ENCODE measurements at regions not wholly inside any gene's neighbourhood (a gene's known extent, or its start where the extent isn't known, plus 50 kb on each side); places are given as distances from the start of the nearest gene placed in this dataset.

- no peak for DNase-seq
- Histone ChIP-seq H3K9me3 (peaks cover 0 to 17% (median 0%) of the 10 kb centered on the region in 11 donors), H3K27ac (no peak overlapping the region), H3K4me3 (no peak overlapping the region), H3K27me3 (peaks cover 0 to 8% (median 0%) of the 10 kb centered on the region in 7 donors), H3K4me1 (peaks cover 0 to 16% (median 0%) of the 10 kb centered on the region in 9 donors), H3K36me3 (no peaks in the 10 kb centered on the region)
- no peak for TF ChIP-seq CTCF (IDR thresholded peaks at IDR 0.05)
- intact Hi-C loops (cut with DNase I), result no loop called here
- ATAC-seq, result peak in 2 of 8 donors; percentile 51 to 66
- WGBS, 2 donors, result 57 to 72% methylated on average over 15 of the region's 15 CpGs
Measured at GRCh38 chr10:35711615-35712411, 69.7 kb upstream of the FZD8 start.

- ATAC-seq (no peak), DNase-seq (no peak)
- H3K9me3 ChIP-seq, result peaks cover 0 to 18% (median 0%) of the 10 kb centered on the region in 11 donors
- H3K27ac ChIP-seq, result no peak overlapping the region
- WGBS, 2 donors, result 81 to 82% methylated on average over 2 of the region's 2 CpGs
- H3K4me1 ChIP-seq, result peaks cover 0 to 12% (median 0%) of the 10 kb centered on the region in 9 donors
- H3K36me3 ChIP-seq, result no peaks in the 10 kb centered on the region
- H3K4me3 ChIP-seq, result no peak overlapping the region
- intact Hi-C loops (cut with DNase I), result no loop called here
- peaks cover 0 to 8% (median 0%) of the 10 kb centered on the region in 7 donors for H3K27me3 ChIP-seq
- no peak for TF ChIP-seq CTCF (IDR thresholded peaks at IDR 0.05)
Measured at GRCh38 chr10:35707642-35708425, 65.7 kb upstream of the FZD8 start.

GRCh38 chr10:35706959-35707358 is 64.9 kb upstream of the FZD8 start:
- ATAC-seq, result no peak
- Histone ChIP-seq H3K27ac (no peak overlapping the region), H3K4me3 (no peak overlapping the region), H3K36me3 (no peaks in the 10 kb centered on the region), H3K9me3 (peaks cover 0 to 18% (median 0%) of the 10 kb centered on the region in 11 donors), H3K4me1 (peaks cover 0 to 4% (median 0%) of the 10 kb centered on the region in 9 donors), H3K27me3 (peaks cover 0 to 2% (median 0%) of the 10 kb centered on the region in 7 donors)
- 97 to 98% methylated on average over 3 of the region's 3 CpGs for WGBS, 2 donors
- intact Hi-C loops (cut with DNase I), result no loop called here
- no peak for TF ChIP-seq CTCF (IDR thresholded peaks at IDR 0.05)
- no peak for DNase-seq

GRCh38 chr10:35705671-35706070 is 63.6 kb upstream of the FZD8 start:
- Histone ChIP-seq H3K36me3 (no peaks in the 10 kb centered on the region), H3K9me3 (peaks cover 0 to 18% (median 0%) of the 10 kb centered on the region in 11 donors), H3K27ac (no peak overlapping the region), H3K4me1 (no peaks in the 10 kb centered on the region), H3K27me3 (no peaks in the 10 kb centered on the region), H3K4me3 (no peak overlapping the region)
- intact Hi-C loops (cut with DNase I), result no loop called here
- DNase-seq (no peak), ATAC-seq (no peak)
- TF ChIP-seq CTCF (IDR thresholded peaks at IDR 0.05), result no peak
- 95 to 98% methylated on average over 2 of the region's 2 CpGs for WGBS, 2 donors

Data from heart right ventricle (tissue), 16 donors.